Right kidney (tissue), 1 donor: ENCODE measurements at regions not wholly inside any gene's neighbourhood (a gene's known extent, or its start where the extent isn't known, plus 50 kb on each side); places are given as distances from the start of the nearest gene placed in this dataset.
A peak's percentile ranks its signal among the peaks of the same experiment; 100 is the strongest.

Source experiments
- DNase-seq: peaks from one replicate; pipeline ENCODE4 v3.0.0-alpha.2; 2016

DNA sequence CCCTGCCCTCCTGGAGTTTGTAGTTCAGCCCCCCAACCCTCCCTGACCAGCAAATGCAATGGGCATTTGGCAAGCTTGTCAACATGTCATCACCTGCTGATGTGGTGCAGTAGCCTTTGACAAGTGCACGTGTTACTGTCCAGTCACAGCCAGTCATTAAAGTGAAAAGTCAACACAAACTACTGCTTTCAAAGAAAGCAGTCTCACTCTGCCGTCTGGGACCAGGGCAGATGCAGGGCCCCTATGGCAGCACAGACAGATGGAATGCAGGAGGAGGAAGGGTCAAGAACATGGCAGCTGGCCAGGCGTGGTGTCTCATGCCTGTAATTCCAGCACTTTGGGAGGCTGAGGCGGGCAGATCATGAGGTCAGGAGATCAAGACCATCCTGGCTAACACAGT is 222.4 kb upstream of the OSR1 start:
- no peak for DNase-seq

DNA sequence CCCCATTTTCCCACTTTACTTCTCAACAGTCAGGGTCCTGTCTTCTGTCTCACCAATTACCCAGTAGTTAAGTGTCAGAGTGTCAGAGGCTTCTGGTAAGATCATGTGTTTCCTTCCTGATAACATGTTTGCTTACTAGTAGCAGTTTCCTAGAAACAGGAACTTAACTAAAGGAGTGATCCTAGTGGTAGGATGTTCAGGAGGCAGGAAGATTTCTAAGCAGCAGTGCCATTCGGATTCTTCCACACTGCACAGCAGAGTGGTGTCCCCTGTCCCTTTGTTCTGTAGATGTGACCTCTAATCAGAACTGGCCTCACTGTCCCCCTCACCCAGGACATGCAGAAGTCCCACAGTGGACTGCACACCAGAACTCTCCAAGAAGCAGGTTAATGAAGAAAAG is 221.8 kb upstream of the OSR1 start:
- DNase-seq, result no peak

DNA sequence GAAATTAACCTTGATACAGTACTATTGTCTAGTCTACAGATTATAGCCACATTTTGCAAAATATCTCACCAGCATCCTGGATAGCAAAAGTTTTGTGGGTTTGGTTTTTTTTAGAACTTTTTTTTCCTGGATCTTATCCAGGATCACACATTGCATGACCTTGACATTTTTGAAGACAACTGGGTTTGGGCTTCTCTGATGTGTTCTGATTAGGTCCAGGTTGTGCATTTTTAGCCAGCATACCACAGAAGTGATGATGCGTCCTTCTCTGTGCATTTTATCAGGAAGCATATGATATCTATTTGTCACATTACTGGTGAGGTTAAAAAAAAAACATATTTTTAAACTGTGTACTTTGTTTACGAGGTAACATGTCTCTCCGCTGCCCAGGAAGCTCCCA is 221.0 kb upstream of the OSR1 start:
- no peak for DNase-seq

DNA sequence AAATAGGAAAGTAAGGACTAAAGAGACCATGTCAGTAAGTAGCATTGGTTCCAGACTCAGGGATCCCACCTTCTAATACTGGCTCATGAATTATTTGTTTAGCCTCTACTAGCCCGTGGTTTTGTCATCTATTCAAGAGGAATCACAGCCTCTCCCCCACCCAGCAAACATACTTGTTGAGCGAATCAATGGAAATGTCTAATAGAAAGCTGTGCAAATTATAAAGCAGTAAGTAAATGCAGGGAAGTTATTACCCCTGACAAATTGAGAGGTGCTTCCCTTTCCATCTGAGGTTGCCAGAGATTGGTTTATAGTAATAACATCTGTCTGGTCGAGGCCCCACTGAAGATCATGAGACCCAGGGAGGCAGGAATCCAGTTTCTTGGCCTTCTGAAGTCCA is 219.3 kb upstream of the OSR1 start:
- DNase-seq, result no peak

DNA sequence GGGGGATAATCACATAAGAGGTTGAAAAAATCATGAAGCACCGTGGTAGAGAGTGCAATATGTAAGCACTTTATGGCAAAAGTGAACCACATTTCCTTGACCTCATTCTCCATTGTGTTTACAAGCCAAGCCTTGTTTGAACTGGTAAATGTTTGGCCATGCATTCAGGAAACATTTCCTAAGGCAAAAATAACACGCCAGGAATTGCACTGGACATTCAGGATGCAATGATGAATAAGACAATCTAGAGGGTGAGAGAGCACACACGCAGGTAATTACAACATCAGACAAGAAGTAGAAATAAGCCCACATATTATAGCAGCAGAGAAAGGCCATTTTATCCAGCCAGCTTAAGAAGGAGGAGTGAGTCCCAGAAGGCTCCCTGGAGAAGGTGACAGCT is 218.0 kb upstream of the OSR1 start:
- no peak for DNase-seq

DNA sequence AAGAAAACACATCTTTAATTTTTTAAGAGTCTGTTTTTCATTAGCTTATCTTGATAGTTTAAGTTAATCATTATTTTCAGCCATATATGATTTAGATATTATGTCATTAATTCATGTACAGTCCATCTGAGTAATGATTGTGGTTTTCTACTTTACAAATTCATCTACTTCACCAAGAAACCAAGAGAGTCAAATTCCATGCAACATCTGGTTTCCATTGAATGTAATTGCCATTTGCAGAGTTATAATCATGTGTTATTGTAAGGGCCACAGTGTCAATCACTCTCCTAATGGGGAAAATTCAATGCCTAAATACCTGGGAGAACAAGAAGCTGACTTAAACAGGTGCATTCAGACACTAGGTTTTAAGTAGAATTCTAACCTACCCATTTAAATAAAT is 217.2 kb upstream of the OSR1 start:
- DNase-seq, result no peak

DNA sequence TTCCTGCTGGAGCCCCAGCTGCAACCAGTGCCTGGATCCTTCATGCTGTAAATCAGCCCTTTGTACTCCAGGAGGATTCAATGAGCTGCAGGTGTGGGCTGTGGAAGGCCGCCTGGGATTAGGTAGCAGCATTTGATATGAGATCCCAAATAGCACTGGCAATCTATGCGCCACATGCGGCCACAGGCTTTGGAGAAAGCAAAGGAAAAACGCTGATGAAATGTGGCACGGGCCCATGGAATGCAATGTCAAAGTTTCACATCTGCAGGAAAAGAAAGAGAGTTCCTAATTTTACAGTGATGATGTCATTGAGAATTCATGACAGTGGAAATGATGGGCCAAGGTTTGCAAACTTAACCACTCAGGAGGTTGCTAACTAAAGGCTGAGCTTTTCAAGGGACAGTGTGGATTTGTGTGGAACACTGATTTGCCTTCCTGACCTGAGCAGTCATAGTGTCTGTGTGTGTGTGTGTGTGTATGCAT is 216.4 kb upstream of the OSR1 start:
- DNase-seq, result peak; percentile 52

DNA sequence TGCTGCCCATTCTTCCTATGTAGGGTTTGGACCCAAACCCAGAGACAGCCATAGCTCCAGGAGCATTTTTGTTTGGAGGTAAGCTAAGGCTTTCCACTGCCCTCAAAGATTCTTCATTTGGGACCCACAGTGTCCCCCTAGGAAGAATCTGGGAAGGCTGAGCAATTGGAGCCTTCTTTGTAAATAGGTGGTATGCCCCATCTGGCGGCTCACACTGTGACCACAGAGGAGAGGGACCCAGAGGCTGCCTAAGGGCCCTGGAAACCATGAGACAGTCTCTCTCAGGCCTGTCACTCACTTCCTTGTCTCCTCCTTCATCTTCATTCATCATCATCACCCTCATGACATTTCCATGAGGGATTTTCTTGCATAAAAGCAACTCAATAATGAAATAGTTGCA is 215.4 kb upstream of the OSR1 start:
- DNase-seq, result no peak

DNA sequence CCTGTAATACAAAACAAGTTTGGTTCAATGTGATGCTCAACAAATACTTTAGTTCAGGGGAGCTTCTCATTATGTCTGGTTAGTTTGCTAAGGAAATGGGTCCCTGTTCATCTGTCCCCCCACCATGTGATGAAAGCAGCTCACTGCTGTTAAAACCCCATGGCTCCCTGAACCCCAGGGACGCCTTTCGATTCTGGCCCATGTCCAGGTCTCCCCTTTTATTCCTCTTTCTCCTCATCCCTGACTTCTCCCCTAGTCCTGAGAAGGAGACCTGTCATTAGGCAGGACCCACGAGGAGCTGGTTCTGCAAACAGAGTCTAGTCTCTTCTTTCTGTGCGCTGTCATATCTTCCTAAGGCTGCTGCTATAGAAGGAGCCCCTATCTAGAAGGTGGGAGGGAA is 213.3 kb upstream of the OSR1 start:
- no peak for DNase-seq

DNA sequence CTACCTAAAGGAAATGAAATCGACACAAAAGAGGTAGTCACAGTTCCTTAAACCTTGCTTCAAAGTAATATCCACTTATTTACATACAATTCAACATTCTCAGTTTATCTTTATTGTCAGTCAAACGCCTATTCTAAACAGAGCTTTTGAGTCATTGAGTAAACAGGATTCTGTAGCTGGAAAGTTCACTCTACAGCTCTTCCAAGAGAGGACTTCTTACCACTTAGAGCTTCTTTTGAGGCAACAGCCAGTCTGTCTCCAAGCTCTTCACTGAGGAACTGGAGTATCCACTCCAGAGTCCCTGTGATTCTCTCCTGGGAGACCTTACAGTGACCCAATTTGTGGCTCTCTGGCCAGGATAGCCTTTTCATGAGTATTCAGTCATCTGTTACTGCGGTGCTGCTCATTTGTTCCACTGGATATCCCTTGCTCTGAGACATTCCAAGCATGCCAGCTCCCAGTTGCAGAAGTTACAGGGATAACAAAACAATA is 210.9 kb upstream of the OSR1 start:
- no peak for DNase-seq

DNA sequence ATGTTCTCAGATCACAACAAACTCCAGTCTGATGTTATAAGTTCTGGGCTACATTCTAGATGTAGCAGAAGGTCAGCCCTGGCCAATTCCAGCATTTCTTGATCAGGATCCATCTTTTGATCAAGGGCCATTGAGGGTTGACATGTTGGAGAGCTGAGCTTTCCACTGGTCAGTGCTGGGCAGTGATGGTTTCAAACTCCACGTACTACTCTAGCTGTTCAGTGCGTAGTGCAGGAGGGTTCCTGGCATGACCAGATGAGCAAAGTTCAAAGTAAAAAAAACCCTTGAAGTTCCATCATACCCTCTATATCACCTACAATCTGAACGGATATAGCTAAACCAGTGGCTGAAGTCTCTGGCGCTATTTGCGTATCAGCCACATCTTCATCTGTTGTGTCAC is 210.4 kb upstream of the OSR1 start:
- no peak for DNase-seq

DNA sequence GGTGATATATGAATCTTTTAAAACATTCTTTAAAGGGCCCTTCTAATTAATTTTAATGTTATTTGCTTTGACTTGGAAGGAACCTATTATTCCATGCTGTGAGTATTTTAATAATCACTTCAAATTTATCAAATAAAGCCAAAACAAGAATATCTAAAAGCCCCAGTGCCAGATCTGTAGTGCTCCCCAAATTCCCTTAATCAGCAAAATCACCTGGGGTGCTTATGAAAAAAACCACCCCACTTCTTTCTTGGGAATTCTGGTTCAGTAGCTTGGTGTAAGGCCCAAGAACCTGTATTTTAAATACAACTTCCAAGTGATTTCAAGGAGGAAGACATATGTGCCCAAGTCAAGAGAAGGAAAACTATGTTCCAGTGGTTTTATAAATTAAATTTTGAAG is 202.4 kb upstream of the OSR1 start:
- DNase-seq, result no peak

DNA sequence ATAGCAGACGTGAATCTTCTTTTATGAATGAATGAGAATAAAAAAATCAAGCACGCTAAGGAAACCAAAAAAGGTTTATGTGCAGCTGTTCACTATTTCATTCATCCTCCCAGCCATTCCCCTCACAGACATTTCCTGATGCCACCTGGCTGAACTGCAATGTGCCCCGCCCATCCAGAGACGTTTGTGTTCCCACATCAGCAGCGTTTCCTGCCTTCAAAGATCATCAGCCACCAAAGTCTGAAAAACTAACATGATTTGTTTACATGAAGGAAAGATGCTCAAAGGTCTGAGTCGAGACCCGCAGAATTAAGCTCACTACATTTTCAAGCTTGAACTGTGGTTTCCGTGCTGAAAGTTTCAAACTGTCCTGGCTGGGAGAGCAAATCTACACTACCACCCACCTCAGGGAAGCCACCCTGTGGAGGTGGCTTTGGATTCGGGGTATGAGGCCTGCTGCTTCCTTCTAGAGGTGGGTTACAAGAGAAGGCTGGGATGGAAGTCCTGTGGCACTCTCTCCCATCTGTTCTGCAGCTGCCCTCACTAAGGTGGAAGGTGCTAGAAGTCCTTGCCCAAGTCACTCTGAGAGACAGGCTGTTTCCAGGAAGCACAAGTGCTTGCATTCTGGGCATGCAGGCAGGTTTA is 201.3 kb upstream of the OSR1 start:
- no peak for DNase-seq

DNA sequence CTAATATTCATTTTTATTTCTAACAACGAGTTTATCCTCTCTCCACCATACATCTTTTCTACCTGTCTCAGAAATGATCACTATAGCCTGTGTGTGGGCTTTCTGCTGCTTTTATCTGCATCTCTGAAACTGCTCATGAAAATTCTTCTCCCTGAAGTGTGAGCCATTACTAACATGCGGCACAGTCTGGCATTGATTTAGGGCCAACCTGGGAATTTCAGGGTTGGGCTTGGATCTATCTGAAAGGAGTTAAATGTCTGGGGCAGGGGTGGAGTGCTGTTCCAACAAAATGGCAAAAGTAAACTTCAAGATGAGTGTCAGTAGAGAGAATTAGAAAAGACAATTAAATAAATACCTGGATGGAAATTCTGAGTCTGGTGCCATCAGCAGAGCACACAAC is 198.2 kb upstream of the OSR1 start:
- DNase-seq, result no peak

DNA sequence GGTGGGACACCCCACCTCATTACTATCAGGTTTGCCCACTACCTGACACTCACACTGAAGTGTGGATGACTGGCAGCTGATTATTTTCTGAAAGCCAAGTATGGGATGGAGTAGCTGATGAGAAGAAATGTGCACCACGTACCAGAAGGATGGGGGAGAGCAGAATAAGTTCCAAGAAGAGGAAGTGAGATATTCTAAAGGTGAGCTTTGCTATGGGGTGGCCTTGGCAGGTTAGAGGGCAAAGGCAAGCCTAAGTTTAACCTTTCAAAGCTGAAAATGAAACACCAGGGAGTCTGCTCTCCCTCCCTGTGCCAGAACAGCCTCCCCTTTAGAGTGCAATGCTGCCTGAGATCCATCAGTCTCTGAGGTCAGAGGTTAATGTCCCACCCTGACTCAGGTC is 196.1 kb upstream of the OSR1 start:
- no peak for DNase-seq

DNA sequence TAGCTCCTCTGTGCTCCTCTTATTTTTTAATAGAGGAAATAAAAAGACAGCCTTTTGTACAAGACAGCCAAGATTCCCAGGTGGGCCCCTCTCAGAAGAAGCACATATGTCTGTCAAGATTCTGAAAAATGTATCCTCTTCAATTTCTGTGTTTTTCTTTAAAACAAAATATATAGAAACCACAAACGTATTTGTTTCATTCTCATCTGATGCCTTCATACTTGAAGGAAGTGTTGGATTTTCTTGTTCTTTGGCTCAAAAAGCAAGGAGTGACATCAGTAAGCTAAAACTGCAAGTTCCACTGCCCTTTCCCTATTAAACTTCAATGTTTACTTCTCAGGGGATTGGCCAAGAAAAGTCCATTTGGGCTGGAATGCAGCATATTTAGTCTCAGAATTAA is 193.8 kb upstream of the OSR1 start:
- no peak for DNase-seq

DNA sequence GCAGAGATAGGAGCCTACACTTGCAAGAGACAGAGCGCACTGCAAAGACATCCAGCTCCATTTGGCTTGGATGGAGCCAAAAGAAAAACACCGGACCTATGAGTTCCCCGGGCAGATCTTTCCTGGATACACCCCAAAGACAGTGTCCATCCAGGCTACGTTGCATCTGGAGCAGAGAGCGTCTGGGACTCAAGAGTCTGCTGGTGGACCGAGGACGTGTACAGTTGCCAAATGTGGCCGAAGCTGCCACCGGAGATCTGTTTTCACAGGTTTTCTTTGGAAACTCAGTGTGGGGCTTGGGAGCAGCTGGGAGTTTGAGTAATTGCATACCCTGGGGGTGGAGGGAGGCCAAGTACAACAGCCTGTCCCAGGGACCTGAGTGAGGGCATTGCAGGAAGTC is 192.3 kb upstream of the OSR1 start:
- DNase-seq, result no peak

DNA sequence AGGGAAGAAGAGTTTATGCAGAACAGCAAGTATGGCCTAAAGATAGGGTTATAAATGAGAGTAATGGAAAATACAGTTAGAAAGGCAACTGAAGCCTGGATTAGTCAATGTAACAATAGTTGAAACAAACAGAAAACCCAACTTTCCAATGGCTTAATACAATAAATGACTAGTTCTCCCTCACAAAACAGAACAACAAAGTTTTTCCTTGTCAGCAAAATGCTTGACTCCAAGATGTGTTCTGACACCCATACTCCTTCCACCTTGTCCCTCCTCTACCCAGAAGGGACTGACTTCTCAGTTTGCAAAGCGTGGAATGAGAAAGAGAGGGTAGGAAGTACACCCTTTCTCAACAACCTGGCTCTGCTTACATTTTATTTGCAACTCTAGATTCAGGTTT is 191.4 kb upstream of the OSR1 start:
- DNase-seq, result no peak

DNA sequence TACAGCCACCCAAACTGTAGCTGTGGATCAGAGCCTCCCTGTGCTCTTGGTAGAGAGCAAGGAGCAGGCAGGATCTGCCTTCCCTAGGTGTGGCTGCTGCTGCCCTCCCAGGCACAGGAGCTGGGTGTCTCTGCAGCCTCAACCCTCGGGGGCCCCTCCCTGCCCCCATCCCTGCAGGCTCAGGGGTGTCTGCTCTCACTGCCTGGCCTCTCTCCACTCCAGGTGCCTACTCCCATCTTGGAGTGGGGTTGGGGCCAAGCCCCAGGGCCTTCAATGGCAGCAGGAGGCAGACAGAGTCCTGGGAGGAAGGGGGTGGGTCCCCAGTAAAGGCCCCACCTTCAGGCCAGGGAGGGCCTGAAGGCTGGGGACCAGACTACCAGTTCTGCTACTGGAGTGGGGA is 189.7 kb upstream of the OSR1 start:
- DNase-seq, result no peak

DNA sequence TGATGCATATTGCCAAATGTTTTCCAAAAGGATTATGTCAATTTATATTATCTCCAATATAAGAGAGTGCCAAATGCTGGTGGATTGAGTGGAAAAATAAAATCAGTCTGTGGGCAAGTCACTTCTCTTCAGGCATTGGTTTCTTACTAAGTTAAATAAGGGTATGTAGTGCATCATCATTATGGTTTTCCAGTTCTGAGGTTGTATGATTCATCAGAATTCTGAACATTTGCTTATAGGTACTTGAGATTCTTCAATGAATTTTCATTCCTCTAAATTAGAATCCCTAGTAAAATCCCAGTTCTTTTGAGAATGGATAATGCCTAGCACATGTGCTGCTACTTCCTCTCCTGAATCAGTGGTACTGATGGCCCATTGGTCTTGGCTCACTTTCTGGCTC is 188.9 kb upstream of the OSR1 start:
- DNase-seq, result no peak

DNA sequence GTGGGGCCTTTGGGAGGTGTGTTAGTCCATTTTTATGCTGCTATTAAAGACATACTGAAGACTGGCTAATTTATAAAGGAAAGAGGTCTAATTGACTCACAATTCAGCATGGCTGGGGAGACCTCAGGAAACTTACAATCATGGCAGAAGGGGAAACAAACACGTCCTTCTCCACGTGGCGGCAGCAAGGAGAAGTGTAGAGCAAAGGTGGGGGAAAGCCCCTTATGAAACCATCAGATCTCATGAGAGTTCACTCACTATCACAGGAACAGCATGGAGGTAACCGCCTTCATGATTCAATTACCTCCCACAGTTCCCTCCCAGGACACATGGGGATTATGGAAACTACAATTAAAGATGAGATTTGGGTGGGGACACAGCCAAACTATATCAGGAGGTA is 187.1 kb upstream of the OSR1 start:
- no peak for DNase-seq

DNA sequence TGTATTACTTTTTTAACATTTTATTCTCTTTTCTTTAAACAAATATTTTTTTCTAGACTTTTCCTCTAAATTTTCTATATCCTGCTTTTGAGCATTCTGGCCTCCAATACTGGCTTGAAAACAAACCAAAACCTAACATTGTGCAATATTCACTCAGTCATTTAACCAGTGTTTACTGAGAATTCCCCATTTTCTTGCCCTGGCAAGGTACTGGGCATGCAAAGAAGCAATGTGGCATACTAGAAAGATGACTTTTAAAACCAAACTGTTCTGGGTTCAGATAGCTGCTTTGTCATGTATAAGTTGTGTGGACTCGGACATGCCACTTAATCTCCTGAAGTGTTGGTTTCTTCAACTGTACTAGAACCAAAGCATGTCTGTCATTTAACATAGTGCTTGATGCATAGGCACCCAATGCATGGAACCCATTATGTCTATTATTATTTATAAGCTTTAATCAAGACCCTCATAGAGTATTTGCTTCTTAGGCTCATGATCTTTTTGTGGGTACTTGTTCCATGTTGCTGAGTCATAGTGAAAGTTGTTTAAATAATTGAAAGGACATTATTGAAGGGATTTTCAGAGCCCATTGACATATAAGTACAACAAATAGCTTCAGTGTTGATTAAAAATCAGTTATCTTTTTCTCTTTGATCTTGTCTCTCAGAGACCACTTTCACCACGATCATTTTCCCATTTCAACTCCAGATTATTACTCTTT is 185.4 kb upstream of the OSR1 start:
- no peak for DNase-seq

DNA sequence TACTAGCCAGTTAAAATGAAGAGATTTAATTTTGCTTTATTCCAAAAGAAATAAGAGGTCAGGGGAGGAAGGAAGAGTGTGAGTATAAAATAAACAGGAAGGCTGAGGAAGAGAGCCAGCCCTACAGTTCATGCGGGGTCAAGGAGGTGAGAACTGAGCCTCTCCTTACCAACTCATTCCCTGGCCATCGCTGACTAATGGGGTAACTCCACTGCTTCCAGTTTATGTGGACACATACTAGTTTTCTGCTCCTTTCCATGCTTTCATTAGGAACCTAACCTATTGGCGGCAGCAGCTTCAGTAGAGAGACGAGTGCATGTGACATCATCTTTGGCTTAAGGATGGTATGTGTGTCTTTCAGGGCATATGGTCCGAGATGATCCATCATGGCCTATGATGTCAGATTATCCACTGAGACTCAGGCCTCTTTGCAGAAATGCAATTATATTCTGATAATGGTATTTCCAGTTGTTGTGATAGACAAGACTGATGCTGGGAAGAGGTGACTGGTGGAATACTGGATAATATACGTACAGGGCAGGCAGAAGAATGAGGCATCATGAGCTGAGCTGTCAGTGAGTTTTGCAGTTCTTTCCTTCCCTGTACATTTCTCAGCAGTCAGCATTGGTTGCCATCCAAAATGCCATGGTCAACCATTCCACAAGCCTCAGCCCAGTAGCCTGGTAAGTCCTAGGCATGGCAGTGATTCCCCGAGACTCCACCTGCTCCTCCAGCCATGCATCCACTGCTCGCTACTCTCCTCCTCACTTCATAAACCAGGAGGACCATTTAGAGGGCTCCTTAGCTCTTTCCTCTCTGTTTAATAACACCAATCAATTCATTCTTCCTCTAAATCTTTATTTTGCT is 184.6 kb upstream of the OSR1 start:
- DNase-seq, result no peak
